Left cardiac atrium (tissue), 4 donors: ENCODE measurements at regions not wholly inside any gene's neighbourhood (a gene's known extent, or its start where the extent isn't known, plus 50 kb on each side); places are given as distances from the start of the nearest gene placed in this dataset.

Experiments used
- ATAC-seq, 2 donors: fragments of 200-7000 bp; cut with Tn5 transposase; one replicate each; pipeline ENCODE4 v1.9.1; 2020; ENCODE audit warnings: mild to moderate bottlenecking in 2 of 2, moderate library complexity in 2 of 2
- DNase-seq: peaks from one replicate; pipeline ENCODE4 v3.0.0-alpha.2; 2020
- intact Hi-C, 2 donors: fragments of 100-400 bp; cut with DNase I; formaldehyde crosslinking; loops; one replicate each; pipeline versions ENCODE4 v1.14.1 to v1.15.1; 2022 to 2023
- donor health status: DM: no; HTN: yes; CAD: no.
- donor health status: DM: no; HTN: yes; CAD: no; lungs with severe emphysema.
- donor health status: DM: yes; HTN: yes; CAD: no.
- donor health status: Dilated cardiomyopathy.

DNA sequence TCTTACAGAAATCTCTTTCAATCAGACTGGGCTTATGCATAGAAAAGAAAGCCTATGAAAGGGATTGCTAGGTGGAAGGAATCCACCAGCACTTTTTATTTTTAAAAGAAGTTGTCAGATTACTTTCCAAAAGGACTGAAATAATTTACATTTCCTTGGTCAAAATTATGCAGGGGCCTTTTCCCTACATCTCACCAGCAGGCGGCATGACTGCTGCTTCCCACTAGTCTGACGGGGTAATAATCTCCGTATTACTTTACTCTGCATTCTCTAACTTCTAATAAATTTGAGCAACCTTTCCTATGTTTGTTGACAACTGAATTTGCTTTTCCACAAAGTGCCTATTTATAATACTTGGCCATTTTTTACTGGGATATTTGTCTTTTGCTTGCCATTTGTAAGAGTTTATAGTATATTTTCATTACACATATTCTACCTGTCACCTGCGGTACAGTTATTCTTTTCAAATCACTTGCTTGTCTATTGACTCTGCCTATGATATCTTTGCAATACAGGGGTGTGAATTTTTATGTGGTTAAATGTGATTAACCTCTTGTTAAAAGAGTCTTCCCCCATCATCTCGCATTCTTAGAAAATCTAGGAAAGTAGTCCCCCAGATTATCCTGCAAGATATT, 51.9 kb upstream of the USP47 start:
- ATAC-seq = no peak
- DNase-seq = no peak
- intact Hi-C loops = loop anchor here (5.0 to 10.0 kb wide), 5 partner anchors 168 to 858 kb away; partner anchors contain the start of gene GALNT18 (in 1 of the 2)

DNA sequence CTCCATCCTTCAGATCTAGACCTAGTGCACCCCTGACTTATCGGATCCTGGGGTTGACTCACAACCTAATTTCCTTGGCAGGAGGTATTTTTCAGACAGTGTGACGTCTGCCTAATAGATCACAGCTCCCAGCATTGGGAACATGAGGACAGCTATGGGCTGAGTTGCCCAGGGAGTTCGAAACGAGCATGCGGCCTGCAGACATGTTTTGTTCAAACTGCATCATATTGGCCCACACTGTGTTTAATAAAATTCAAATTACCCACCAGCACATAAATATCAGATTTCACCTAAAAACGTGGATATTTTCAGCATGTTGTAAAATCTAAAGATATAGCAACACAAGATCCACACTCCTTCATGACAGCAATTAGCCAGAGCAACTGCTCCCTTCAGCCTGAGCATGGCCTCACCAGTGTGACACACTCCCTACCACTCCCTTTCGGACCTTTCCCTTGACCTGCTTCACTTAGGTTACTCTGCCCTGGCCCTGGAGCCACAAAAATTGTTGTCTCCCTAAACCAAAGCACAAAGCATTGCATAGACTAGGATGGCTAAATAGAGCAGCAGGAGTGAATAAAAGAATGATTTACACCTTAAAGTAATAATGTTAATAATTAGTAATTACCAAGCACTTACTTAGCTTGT, 53.6 kb upstream of the USP47 start:
- ATAC-seq = no peak
- intact Hi-C loops = loop anchor here (5.0 to 10.0 kb wide), 5 partner anchors 166 to 856 kb away; partner anchors contain the start of gene GALNT18 (in 1 of the 2)
- no peak for DNase-seq

- ATAC-seq (peak; percentile 93), DNase-seq (peak; percentile 71)
- intact Hi-C loops = loop anchor here (2.0 to 10.0 kb wide), 6 partner anchors 165 to 855 kb away; partner anchors contain the start of gene GALNT18 (in 1 of the 2)
These were observed 54.3 kb upstream of the USP47 start for GRCh38 chr11:11787305-11788062.

GRCh38 chr11:11786771-11787170, 55.0 kb upstream of the USP47 start:
- DNase-seq (no peak), ATAC-seq (peak; percentile 51 to 54)
- intact Hi-C loops = loop anchor here (2.0 to 10.0 kb wide), 6 partner anchors 164 to 854 kb away; partner anchors contain the start of gene GALNT18 (in 1 of the 2)

DNA sequence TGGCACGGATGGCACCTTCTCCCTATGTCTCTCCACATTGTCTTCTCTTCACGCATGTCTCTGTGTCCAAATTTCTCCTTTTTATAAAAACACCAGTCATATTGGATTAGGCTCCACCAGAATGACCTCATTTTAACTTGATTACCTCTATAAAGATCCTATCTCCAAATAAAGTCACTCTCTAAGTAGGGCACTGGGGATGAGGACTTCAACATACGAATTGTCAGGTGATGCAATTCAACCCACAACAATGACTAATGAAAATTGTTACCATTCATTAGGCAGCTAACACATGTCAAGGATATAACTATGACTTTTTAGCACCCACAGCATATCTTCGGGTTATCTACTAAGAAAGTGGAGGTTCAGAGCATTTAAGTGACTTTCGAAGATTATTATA, 55.5 kb upstream of the USP47 start:
- intact Hi-C loops = loop anchor here (2.0 to 10.0 kb wide), 6 partner anchors 164 to 854 kb away; partner anchors contain the start of gene GALNT18 (in 1 of the 2)
- DNase-seq (no peak), ATAC-seq (no peak)

GRCh38 chr11:11782532-11783110, 59.2 kb upstream of the USP47 start:
- no peak for ATAC-seq
- DNase-seq = no peak

GRCh38 chr11:11780858-11781257, 60.9 kb upstream of the USP47 start:
- DNase-seq = no peak
- intact Hi-C loops = loop anchor here in 1 of 2 donors (10.0 kb wide), 1 partner anchor 366 kb away; no protein-coding TSS in a partner anchor
- ATAC-seq = no peak

More at GRCh38 chr11:11782532-11783110, 59.2 kb upstream of the USP47 start:
- intact Hi-C loops = loop anchor here in 1 of 2 donors (10.0 kb wide), 1 partner anchor 368 kb away; no protein-coding TSS in a partner anchor

DNA sequence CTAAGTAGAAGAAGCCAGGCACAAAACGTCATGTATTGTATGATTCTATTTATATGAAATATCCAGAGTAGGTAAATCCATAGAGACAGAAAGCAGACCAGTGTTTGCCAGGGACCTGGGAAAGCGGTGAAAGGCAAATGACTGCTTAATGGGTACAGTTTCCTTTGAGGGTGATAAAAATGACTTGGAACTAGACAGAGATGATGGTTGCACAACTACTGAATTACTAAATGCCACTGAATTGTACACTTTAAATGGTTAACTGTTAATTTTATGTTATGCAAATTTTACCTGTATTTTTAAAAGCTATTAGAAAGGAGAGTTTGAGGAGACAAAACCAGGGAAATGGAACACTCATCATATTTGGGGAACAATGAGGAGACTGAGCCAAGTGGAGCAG, 61.8 kb upstream of the USP47 start:
- intact Hi-C loops = loop anchor here (5.0 to 10.0 kb wide), 4 partner anchors 155 to 733 kb away; partner anchors contain the start of gene GALNT18 (in 1 of the 2)
- no peak for DNase-seq
- ATAC-seq = no peak

- ATAC-seq (no peak), DNase-seq (no peak)
- intact Hi-C loops = loop anchor here (5.0 to 10.0 kb wide), 3 partner anchors 153 to 731 kb away; partner anchors contain the start of gene GALNT18 (in 1 of the 2)
These were observed 63.9 kb upstream of the USP47 start for GRCh38 chr11:11777897-11778296.

GRCh38 chr11:11776714-11777113, 65.1 kb upstream of the USP47 start:
- intact Hi-C loops = loop anchor here (5.0 to 10.0 kb wide), 3 partner anchors 152 to 729 kb away; partner anchors contain the start of gene GALNT18 (in 1 of the 2)
- DNase-seq (no peak), ATAC-seq (no peak)

DNA sequence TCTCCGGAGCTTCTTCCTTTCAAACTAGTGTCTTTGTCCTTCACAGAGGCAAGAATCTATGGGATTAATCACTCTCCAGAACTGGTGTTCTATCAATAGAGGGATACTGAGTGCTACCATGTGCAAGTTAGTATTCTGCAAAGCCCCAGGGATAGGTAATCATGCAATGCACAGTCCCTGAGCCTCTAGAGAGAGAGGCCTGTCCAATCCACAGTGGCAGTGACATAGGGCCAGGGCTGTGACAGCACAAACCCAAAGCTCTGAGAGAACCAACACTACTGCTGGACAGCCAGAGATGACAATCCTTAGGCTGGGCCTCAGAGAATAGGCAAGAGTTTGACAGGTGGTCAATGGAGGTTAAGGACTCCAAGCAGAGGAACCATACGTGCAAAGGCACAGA, 66.8 kb upstream of the USP47 start:
- ATAC-seq (no peak), DNase-seq (no peak)
- intact Hi-C loops = loop anchor here (5.0 to 10.0 kb wide), 3 partner anchors 150 to 728 kb away; partner anchors contain the start of gene GALNT18 (in 1 of the 2)

- intact Hi-C loops = loop anchor here in 1 of 2 donors (10.0 kb wide), 1 partner anchor 148 kb away; the partner anchor contains the start of gene GALNT18
- no peak for DNase-seq
- no peak for ATAC-seq
These were observed 68.8 kb upstream of the USP47 start for GRCh38 chr11:11772865-11773515.

DNA sequence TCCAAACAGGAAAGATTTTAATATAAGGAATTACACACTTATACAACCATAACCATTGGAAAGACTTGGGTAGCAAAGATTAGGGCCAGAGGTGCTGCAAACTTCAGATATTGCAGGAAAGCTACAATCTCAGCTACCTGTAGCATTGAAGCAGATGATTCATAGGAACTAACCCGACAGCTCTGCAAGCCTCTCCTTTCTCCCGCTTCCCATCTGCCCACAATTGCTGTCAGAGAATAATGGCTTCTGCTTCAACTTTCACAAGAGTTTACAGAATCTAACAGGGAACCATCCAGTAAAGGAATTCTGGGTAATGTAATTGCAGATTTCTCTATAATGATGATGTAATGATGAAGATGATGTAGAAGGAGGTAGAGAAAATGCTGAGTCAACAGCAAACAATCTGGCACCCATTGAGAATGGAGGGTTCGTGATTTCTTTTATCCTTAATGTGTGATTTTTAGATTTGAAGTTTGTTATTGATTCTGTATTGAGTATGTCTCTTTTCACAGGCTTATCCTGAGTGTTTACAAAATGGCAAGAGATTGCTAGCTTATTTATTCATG, 70.8 kb upstream of the USP47 start:
- ATAC-seq (peak in 1 of 2 donors; percentile 49), DNase-seq (no peak)
- intact Hi-C loops = loop anchor here in 1 of 2 donors (10.0 kb wide), 1 partner anchor 146 kb away; the partner anchor contains the start of gene GALNT18

GRCh38 chr11:11770296-11770695, 71.5 kb upstream of the USP47 start:
- ATAC-seq (peak in 1 of 2 donors; percentile 81), DNase-seq (no peak)
- intact Hi-C loops = loop anchor here in 1 of 2 donors (10.0 kb wide), 1 partner anchor 145 kb away; the partner anchor contains the start of gene GALNT18

DNA sequence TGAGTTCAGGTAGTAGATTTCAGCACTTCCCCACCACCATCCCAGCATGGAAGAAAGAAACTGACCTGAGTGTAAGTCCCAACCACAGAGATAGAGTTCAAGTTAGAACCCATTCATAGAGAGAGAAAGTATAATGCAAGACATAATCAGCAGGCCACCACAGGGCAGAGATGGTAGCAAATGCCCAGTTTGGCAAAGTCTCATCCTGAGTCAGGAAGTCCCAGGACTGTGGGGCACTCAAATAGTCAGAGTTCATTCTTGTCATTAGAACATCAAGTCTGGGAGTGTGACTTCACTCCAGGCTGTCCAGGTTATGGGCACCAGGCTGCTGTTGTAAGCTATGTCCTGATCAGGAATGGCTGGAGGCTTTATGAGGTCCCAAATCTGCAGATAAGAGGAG, 72.0 kb upstream of the USP47 start:
- no peak for ATAC-seq
- intact Hi-C loops = loop anchor here in 1 of 2 donors (10.0 kb wide), 1 partner anchor 145 kb away; the partner anchor contains the start of gene GALNT18

DNA sequence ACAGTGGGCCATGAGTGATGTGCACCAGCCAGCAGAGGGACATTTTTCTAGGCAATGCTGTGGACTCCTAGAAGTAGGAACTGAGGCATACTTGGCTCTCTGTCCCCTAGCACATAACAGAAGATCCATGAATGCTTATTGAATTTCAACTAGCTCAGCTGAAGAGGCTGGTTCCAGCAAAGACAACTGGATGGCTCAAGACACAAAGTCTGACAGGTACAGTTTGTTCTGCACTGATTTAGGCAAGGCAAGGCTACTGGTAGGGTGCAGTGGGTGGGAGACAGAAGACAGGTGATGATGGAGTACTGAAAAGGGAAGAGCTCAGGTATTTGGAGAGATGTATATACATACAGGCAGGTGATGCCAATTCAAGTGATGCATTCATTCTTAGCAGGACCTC, 72.4 kb upstream of the USP47 start:
- intact Hi-C loops = no loop called here
- no peak for DNase-seq
- ATAC-seq = no peak

More for the DNA sequence above, 72.0 kb upstream of the USP47 start:
- DNase-seq = no peak

DNA sequence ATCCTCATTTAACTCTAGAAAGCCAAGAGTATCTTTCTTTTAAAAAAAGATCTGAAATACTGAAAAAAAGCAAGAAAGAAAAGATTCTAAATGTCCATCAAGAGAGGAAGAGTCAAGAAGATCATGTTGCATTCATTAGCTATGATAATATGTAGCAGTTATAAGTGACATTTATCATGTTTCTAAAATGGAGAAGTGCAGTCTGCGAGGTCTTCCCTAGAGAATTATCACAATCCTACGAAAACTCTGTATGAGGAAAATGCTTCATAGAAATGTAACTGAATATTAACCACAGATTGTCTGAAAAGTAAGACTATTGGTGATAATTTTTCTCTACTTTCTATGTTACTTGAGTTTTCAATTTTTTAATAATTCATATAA, 77.4 kb upstream of the USP47 start:
- ATAC-seq (no peak), DNase-seq (no peak)
- intact Hi-C loops = no loop called here
